C4-2B (cell line): ENCODE measurements at regions not wholly inside any gene's neighbourhood (a gene's known extent, or its start where the extent isn't known, plus 50 kb on each side); places are given as distances from the start of the nearest gene placed in this dataset.

ENCODE experiments used
- CTCF ChIP-seq: fragments of 450-650 bp; conservative IDR thresholded peaks from 2 replicates; pipeline ENCODE4 v1.5.1; 2017; ENCODE audit warnings: mild to moderate bottlenecking
- ZFX ChIP-seq: fragments of 450-650 bp; IDR thresholded peaks from 2 replicates; pipeline ENCODE4 v1.6.1; 2017

GRCh38 chr22:26796785-26797184, 139.4 kb downstream of the MIAT start:
- no peak for TF ChIP-seq CTCF
- TF ChIP-seq ZFX = no peak
